ENCODE measurements at regions not wholly inside any gene's neighbourhood (a gene's known extent, or its start where the extent isn't known, plus 50 kb on each side); places are given as distances from the start of the nearest gene placed in this dataset.

GRCh38 chr1:162964901-162965300 lies 103.9 kb upstream of the CCDC190 start:
- DNase-seq, result no peak

- no peak for DNase-seq
Observed at GRCh38 chr1:162956922-162957321, 95.9 kb upstream of the CCDC190 start.

GRCh38 chr1:162954824-162955223 lies 93.8 kb upstream of the CCDC190 start:
- DNase-seq, result no peak

GRCh38 chr1:162952956-162953355 lies 92.0 kb upstream of the CCDC190 start:
- DNase-seq, result no peak

- no peak for DNase-seq
Observed at GRCh38 chr1:162951553-162952315, 90.8 kb upstream of the CCDC190 start.

GRCh38 chr1:162950187-162950586 lies 89.2 kb upstream of the CCDC190 start:
- DNase-seq, result no peak

- no peak for DNase-seq
Observed at GRCh38 chr1:162946701-162947100, 85.7 kb upstream of the CCDC190 start.

- DNase-seq, result no peak
Observed at GRCh38 chr1:162944974-162945674, 84.1 kb upstream of the CCDC190 start.

- DNase-seq, result no peak
Observed at GRCh38 chr1:162943622-162944021, 82.6 kb upstream of the CCDC190 start.

GRCh38 chr1:162942916-162943559 lies 82.1 kb upstream of the CCDC190 start:
- DNase-seq, result peak; percentile 4 to 6

GRCh38 chr1:162941024-162941423 lies 80.0 kb upstream of the CCDC190 start:
- no peak for DNase-seq

GRCh38 chr1:162939035-162939434 lies 78.1 kb upstream of the CCDC190 start:
- DNase-seq, result no peak

- no peak for DNase-seq
Observed at GRCh38 chr1:162937716-162938395, 76.9 kb upstream of the CCDC190 start.

GRCh38 chr1:162930976-162931560 lies 70.1 kb upstream of the CCDC190 start:
- DNase-seq, result no peak

- DNase-seq, result no peak
Observed at GRCh38 chr1:162930532-162930931, 69.6 kb upstream of the CCDC190 start.

GRCh38 chr1:162929177-162929576 lies 68.2 kb upstream of the CCDC190 start:
- no peak for DNase-seq

- DNase-seq, result no peak
Observed at GRCh38 chr1:162928141-162928540, 67.2 kb upstream of the CCDC190 start.

- no peak for DNase-seq
Observed at GRCh38 chr1:162927421-162927820, 66.4 kb upstream of the CCDC190 start.

GRCh38 chr1:162926906-162927305 lies 65.9 kb upstream of the CCDC190 start:
- DNase-seq, result no peak

- no peak for DNase-seq
Observed at GRCh38 chr1:162924179-162924578, 63.2 kb upstream of the CCDC190 start.

- DNase-seq, result no peak
Observed at GRCh38 chr1:162922201-162922600, 61.2 kb upstream of the CCDC190 start.

- no peak for DNase-seq
Observed at GRCh38 chr1:162921311-162921710, 60.3 kb upstream of the CCDC190 start.

- no peak for DNase-seq
Observed at GRCh38 chr1:162919034-162919433, 58.1 kb upstream of the CCDC190 start.

All from activated CD4-positive, alpha-beta T cell treated with anti-CD3 and anti-CD28 coated beads, Interleukin-2, amount 50 U/mL, for 48 hours (primary cell).